Endodermal cell (in vitro differentiated cells): ENCODE measurements at regions not wholly inside any gene's neighbourhood (a gene's known extent, or its start where the extent isn't known, plus 50 kb on each side); places are given as distances from the start of the nearest gene placed in this dataset.

Source experiments
- DNase-seq: peaks from one replicate; pipeline ENCODE4 v3.0.0-alpha.2; 2017
- H3K27ac ChIP-seq: 2 replicates; pipeline ENCODE4 v1.5.1; 2013; ENCODE audit warnings: mild to moderate bottlenecking, low read depth, low read length, moderate library complexity
- H3K27me3 ChIP-seq: 2 replicates; pipeline ENCODE4 v1.6.1; 2013; ENCODE audit warnings: mild to moderate bottlenecking, low read length, moderate library complexity; ENCODE audit not compliant: insufficient read depth, control insufficient read depth, poor library complexity, severe bottlenecking
- H3K36me3 ChIP-seq: 2 replicates; pipeline ENCODE4 v1.7.0; 2013; ENCODE audit warnings: mild to moderate bottlenecking, low read length, moderate library complexity; ENCODE audit not compliant: control insufficient read depth, insufficient read depth
- H3K4me1 ChIP-seq: one replicate; pipeline ENCODE4 v1.7.0; 2013; ENCODE audit warnings: low read length; ENCODE audit not compliant: control insufficient read depth, insufficient read depth
- H3K4me3 ChIP-seq: 2 replicates; pipeline ENCODE4 v1.5.1; 2013; ENCODE audit warnings: mild to moderate bottlenecking, low read length, moderate library complexity
- H3K9ac ChIP-seq: 2 replicates; pipeline ENCODE4 v1.6.1; 2013; ENCODE audit warnings: mild to moderate bottlenecking, low read length, moderate library complexity; ENCODE audit not compliant: poor library complexity, severe bottlenecking; ENCODE audit errors: extremely low read depth
- H3K9me3 ChIP-seq: 2 replicates; pipeline ENCODE4 v1.6.1; 2013; ENCODE audit warnings: mild to moderate bottlenecking, low read length, moderate library complexity; ENCODE audit not compliant: control insufficient read depth
- H3K27ac Mint-ChIP-seq: 2 replicates; pipeline ENCODE4 v1.8.0; 2020; ENCODE audit warnings: mixed read lengths
- H3K27me3 Mint-ChIP-seq: 2 replicates; pipeline ENCODE4 v1.8.0; 2021; ENCODE audit warnings: mild to moderate bottlenecking, mixed read lengths; ENCODE audit not compliant: insufficient read depth
- H3K36me3 Mint-ChIP-seq: 2 replicates; pipeline ENCODE4 v1.8.0; 2020; ENCODE audit warnings: low read depth, mixed read lengths
- H3K4me1 Mint-ChIP-seq: 2 replicates; pipeline ENCODE4 v1.8.0; 2020; ENCODE audit warnings: mixed read lengths
- H3K4me3 Mint-ChIP-seq: 2 replicates; pipeline ENCODE4 v1.8.0; 2020; ENCODE audit warnings: mild to moderate bottlenecking, moderate library complexity, mixed read lengths
- H3K9me3 Mint-ChIP-seq: 2 replicates; pipeline ENCODE4 v1.8.0; 2020; ENCODE audit warnings: mild to moderate bottlenecking, mixed read lengths
- WGBS, 2 experiments: methylation state at CpG; one replicate each; pipeline versions ENCODE4 v1.1.5 to v1.1.7; 2013; ENCODE audit warnings: missing lambda C conversion rate in 2 of 2, mixed read lengths in 1 of 2; ENCODE audit not compliant: insufficient coverage in 1 of 2, insufficient read length in 1 of 2; 5-methylcytosine and 5-hydroxymethylcytosine counted together
- TF ChIP-seq, protein P1 (sequence below): fragments of 200-600 bp; sonication (generic); conservative IDR thresholded peaks from 2 replicates; pipeline ENCODE4 v1.5.0; 2021; ENCODE audit warnings: antibody characterized with exemption, mild to moderate bottlenecking

DNA sequence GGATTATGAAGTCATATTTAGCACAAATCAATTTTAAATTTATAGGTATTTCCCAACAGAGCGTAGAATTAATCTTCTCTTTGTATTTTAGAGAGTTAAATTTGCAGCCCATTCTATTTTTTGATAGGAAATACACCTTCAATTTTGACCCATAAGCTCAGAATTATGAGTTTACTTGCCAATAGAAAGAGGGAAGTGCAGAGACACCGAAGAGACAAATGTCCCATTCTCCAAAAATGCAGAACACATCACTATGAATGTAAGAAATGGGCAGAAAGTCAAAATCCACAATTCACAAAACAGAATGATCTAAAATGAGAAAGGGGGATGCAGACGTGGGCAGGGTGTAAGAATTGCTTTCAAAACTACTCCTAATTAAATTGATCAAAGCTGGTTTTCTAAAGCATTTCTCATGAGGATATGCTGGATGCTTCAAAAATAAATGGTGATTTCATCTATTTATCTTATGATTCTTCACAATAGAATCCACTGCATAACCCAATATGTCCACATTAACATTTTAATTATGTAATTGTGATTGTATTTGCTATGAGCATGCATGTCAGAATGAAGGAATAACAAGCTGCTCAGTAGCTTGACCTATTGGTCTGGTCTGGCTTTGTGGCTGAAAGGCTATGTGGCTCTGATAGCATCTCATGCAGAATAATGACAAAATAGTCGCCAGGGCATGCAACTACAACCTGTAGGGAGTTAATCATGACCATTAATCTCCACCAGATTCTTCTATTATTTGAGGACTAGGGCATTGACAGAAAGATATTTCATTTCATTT, 550.1 kb upstream of the CDH18 start:
- no peaks in the 10 kb centered on the region for H3K9me3 Mint-ChIP-seq
- Histone ChIP-seq H3K36me3 (no peaks in the 10 kb centered on the region), H3K27me3 (no peaks in the 10 kb centered on the region), H3K9me3 (peaks cover 7% of the 10 kb centered on the region), H3K27ac (no peak overlapping the region), H3K4me1 (no peaks in the 10 kb centered on the region), H3K9ac (no peak overlapping the region), H3K4me3 (no peak overlapping the region)
- TF ChIP-seq, protein P1, sequence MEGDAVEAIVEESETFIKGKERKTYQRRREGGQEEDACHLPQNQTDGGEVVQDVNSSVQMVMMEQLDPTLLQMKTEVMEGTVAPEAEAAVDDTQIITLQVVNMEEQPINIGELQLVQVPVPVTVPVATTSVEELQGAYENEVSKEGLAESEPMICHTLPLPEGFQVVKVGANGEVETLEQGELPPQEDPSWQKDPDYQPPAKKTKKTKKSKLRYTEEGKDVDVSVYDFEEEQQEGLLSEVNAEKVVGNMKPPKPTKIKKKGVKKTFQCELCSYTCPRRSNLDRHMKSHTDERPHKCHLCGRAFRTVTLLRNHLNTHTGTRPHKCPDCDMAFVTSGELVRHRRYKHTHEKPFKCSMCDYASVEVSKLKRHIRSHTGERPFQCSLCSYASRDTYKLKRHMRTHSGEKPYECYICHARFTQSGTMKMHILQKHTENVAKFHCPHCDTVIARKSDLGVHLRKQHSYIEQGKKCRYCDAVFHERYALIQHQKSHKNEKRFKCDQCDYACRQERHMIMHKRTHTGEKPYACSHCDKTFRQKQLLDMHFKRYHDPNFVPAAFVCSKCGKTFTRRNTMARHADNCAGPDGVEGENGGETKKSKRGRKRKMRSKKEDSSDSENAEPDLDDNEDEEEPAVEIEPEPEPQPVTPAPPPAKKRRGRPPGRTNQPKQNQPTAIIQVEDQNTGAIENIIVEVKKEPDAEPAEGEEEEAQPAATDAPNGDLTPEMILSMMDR: no peak
- H3K4me3 Mint-ChIP-seq: no peak overlapping the region
- no peak overlapping the region for H3K27ac Mint-ChIP-seq
- no peaks in the 10 kb centered on the region for H3K4me1 Mint-ChIP-seq
- no peak for DNase-seq
- H3K27me3 Mint-ChIP-seq: no peaks in the 10 kb centered on the region
- 90% methylated on average over 4 of the region's 4 CpGs; no CpG with 5 or more reads in 1 of the 2 experiments for WGBS, 2 experiments
- H3K36me3 Mint-ChIP-seq: no peaks in the 10 kb centered on the region

DNA sequence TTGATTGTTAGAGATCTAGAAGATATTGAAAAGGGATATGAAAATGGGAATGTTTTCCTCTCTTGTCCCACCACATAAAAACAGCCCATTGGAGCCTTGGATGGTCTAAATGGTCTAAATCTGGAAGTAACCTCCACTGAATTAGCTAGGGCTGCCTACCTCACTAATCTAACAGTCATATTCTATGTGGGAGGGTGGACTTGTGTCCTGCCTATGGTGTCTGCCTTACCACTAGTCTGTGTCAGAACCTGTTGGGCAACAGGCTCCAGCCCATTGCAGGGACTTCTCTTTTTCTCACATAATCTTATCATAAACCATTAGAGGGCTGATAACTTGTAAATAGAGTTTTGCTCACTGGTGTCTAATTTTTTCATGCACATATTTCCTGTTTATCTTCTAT, 548.8 kb upstream of the CDH18 start:
- H3K9me3 ChIP-seq: peaks cover 7% of the 10 kb centered on the region
- H3K4me3 ChIP-seq: no peak overlapping the region
- TF ChIP-seq, protein P1: no peak
- no peak overlapping the region for H3K27ac Mint-ChIP-seq
- H3K4me1 Mint-ChIP-seq: no peaks in the 10 kb centered on the region
- H3K36me3 Mint-ChIP-seq: no peaks in the 10 kb centered on the region
- H3K9me3 Mint-ChIP-seq: no peaks in the 10 kb centered on the region
- no peaks in the 10 kb centered on the region for H3K4me1 ChIP-seq
- no peaks in the 10 kb centered on the region for H3K36me3 ChIP-seq
- H3K27me3 ChIP-seq: no peaks in the 10 kb centered on the region
- no peaks in the 10 kb centered on the region for H3K27me3 Mint-ChIP-seq
- H3K9ac ChIP-seq: no peak overlapping the region
- H3K27ac ChIP-seq: no peak overlapping the region
- no peak for DNase-seq
- no peak overlapping the region for H3K4me3 Mint-ChIP-seq

DNA sequence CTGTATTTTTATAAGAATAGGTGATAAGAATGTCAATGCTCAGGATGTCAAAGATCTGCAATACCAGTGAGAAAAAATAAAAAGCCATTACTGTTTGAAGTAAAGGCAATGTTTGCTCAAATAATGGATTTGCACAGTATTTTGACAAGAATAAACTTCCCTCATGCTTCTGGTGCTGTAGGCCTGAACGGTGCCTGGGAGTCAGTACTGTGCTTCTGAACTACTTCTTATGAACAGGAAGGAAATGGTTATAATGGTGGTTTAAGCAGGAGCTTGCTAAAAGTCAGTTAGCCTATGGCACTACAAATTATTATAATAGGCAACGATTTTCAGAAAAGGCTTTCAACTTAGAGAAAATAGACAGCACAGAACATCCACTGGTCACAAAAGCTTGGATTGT, 548.3 kb upstream of the CDH18 start:
- Histone ChIP-seq H3K4me1 (no peaks in the 10 kb centered on the region), H3K27ac (no peak overlapping the region), H3K36me3 (no peaks in the 10 kb centered on the region), H3K27me3 (no peaks in the 10 kb centered on the region), H3K9ac (no peak overlapping the region), H3K4me3 (no peak overlapping the region), H3K9me3 (peaks cover 10% of the 10 kb centered on the region)
- no peak for DNase-seq
- Mint-ChIP-seq H3K4me1 (no peaks in the 10 kb centered on the region), H3K27ac (no peak overlapping the region), H3K27me3 (no peaks in the 10 kb centered on the region), H3K9me3 (peaks cover 3% of the 10 kb centered on the region), H3K36me3 (no peaks in the 10 kb centered on the region), H3K4me3 (no peak overlapping the region)
- TF ChIP-seq, protein P1: no peak
- WGBS, 2 experiments: 84% methylated on average over 2 of the region's 2 CpGs; no CpG with 5 or more reads in 1 of the 2 experiments
